C1 segment of cervical spinal cord (tissue), 14 donors: ENCODE measurements at regions not wholly inside any gene's neighbourhood (a gene's known extent, or its start where the extent isn't known, plus 50 kb on each side); places are given as distances from the start of the nearest gene placed in this dataset.
A peak's percentile ranks its signal among the peaks of the same experiment; 100 is the strongest.
"Not testable (repeated sequence)": the region's sequence is repeated elsewhere in the genome, so short reads cannot be mapped to it uniquely, and the experiment has no call there.

ENCODE experiments used
- DNase-seq, 14 donors: peaks; one replicate each; lab custom pipeline; 2025; lab: John Stamatoyannopoulos, UW

- DNase-seq = no peak
Observed at GRCh38 chr12:91690531-91690930, 455.1 kb downstream of the BTG1 start.

DNA sequence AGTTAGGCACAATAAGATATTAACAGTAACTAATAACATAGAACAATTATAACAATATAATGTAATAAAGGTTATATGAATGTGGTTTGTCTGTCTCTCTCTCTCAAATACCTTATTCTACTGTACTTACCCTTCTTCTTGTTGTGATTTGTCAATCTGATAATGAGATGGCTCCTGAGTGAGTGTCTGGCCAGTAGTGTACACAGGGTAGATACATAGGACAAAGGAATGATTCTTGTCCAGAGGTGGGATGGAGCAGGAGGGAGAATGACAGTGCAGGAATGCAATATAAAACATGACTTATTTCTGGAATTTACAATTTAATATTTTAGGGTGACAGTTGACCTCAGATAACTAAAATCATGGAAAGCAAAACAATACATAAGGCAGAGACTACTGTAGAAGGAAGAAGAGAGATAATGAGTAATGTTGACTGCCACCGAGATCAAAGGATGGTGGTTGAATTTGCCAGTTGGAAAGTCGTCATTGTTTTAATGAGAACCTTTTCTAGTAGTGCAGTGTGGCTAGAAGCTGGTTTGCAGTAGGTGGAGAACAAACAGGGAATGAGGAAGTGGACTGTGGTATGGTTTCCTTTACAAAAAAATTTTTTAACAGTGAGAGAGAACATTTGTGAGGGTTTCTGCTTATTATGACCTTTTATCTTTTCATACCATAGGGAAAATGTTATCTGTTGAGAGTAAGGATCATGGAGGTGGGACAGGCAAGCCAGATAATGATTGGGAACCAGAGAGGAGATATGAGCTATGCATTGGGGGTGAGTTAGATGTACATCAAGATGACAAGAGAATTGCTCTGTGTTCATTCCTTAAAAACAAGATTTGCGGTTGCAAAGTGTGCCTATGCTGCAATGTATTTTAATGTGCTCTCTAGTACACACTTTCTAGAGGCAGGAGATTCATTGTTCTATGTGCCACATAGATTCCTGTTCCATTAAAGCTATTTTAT, 458.3 kb downstream of the BTG1 start:
- DNase-seq = no peak

DNA sequence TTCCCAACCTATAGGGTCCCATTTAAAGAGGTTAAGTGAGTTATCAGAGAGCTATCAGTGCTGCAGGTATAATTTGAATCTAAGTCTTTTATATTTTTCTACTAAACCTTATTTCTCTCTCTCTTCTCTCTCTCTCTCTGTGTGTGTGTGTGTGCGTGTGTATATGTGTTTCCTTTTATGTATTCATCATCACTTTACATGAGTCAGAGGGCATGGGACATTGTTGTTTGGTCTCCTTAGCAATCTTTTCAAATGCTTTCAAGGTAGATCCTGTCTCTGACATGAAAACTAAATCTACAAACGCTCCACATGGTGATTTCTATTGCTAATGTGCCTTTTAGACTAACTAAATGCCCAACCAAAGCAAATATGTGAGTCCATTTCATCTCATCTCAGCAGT, 459.7 kb downstream of the BTG1 start:
- DNase-seq = no peak

GRCh38 chr12:91681751-91682150, 463.9 kb downstream of the BTG1 start:
- no peak for DNase-seq

DNA sequence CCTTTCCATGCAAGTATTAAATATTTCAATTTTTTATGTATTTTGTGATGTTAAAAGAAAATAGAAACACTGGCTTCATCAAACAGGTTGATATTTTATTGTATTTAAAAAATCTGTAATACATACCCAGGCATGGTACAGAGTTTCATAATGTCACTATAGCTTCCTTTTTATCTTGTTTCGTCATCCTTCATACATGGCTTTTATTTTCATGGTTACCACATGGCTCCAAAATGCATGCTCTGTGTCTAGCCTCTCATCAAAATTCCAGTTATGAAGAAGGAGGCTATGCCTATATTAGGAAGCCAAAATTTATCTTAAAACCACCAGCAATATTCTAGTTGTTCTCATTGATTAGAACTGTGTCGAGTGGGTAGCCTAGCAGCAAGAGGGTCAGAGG, 464.8 kb downstream of the BTG1 start:
- no peak for DNase-seq

DNA sequence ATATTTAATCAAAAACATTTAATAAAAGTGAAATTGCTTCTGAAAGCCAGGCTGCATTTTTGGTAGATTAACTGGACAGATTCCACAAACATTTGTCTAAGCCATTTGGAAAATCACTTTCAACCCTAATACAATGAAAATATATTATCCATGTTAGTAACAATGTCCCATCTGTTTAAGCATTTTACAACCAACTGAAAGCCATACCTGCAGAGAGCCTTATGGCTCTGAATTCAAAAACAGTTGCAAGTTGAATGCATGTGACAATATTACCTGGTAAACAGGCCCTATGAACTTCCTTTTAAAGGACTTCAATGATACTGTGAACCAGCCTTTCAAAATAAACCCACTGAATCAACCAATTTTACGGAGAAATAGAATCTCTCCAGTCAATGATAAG, 468.1 kb downstream of the BTG1 start:
- peak in 1 of 14 donors; percentile 87 for DNase-seq

- DNase-seq = no peak
Observed at GRCh38 chr12:91675401-91675800, 470.2 kb downstream of the BTG1 start.

- DNase-seq = peak in 1 of 14 donors; percentile 42
Observed at GRCh38 chr12:91672130-91672529, 473.5 kb downstream of the BTG1 start.

DNA sequence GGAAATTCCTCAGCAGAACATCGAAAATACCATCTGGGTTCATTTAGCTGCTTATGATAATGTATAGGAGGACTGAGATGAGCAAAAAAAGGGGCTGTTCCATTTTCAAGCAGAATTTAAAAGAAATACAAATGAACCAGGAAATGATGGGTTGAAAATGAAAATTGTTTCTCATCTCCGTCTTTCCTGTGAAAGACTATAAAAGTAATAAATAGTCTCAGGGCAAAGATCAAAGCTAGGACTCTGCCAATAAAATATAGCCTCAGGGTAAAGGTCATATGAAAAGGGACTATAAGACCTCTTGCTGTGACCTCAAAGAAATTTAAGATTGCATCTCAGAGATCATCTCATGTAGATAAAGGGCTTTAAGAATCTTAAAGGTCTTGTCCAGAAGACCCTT, 478.0 kb downstream of the BTG1 start:
- no peak for DNase-seq

DNA sequence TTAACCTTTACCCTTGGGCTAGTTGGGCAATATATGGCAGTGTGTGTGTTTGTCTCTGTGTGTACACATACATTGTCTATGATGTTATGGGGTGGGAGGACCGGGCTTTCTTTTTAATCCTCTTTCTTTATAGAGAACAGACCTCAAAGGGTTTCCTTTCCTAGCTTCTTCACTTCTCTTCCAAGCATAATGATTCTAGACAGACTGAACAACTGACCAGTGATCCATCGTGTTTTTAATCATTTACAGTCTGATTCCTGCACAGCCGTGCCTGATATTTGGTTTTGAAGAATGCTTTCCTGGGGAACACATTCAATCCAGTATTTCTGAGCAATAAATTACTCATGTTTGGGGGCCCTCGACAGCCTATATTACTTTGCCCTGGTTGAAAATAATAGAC, 481.1 kb upstream of the DCN start:
- DNase-seq = no peak

GRCh38 chr12:91663310-91663709, 480.7 kb upstream of the DCN start:
- no peak for DNase-seq

DNA sequence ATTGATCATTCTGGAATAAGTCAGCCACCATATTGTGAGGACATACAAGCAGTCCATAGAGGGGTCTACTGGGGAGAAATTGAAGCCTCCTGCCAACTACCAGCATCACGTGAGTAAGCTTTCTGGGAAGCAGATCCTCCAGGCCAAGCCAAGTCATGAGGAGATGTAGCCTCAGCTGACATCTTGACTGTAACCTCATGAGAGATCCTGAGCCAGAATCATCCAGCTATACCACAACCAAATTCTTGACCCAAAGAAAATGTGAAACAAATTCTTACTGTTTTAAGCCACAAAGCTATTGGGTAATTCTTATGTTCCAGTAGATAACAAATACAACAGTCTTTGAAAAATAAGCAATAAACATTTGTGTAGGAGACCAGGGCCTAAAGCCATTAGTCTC, 479.4 kb upstream of the DCN start:
- no peak for DNase-seq

DNA sequence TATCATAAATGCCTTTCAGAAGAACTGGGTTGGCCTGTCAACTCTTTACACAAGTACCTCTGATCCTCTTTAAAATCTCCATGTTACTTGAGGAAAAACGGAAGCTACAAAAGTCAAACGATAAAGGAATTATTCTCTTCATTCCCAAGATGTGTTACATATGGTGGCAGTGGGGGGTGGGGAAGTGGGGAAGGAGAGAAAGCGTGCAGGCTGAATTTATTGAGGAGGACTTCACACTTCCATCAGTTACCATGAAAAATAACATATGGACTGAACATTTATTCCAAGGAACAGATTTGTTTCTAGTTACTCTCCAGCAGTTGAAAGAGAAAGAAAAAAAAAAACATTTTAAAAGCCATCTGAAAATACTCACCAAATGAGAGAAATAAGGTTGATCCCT, 474.4 kb upstream of the DCN start:
- no peak for DNase-seq

- no peak for DNase-seq
Observed at GRCh38 chr12:91655966-91656365, 473.3 kb upstream of the DCN start.

DNA sequence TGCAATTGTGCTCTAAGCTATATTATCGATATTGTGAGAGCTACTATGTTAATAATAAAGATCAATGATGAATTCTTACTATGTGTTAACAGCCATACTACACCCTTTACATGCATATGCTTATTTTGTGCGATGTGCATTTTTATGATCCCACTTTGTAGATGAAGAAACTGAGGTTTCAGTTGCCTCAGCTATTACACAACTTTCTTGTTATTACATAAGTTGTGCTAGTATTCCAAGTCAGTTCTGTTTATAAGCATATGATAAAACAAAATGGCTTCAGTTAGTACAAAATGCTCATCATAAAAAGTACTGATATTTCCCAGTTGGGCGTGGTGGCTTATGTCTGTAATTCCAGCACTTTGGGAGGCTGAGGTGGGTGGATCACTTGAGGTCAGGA, 471.5 kb upstream of the DCN start:
- DNase-seq = no peak

DNA sequence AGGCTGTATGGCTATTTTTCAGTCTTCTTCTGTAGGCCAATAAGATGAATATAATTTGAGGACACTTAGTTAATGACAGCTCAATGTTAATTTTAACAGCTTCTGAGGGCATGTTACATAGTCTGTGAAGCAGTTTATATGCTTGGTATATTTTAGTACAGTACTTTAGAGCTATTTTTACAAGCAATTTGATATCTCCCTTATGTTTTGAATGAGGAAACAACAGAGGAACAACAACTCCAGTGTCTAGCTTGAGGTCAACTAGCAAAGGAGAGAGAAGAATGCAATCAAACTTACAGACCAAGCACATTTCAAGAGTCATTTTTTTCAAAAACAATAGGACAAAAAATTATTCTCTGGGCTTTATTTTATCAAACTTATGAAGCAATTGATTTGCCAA, 469.1 kb upstream of the DCN start:
- DNase-seq = no peak

GRCh38 chr12:91643763-91644162, 461.1 kb upstream of the DCN start:
- DNase-seq = no peak

DNA sequence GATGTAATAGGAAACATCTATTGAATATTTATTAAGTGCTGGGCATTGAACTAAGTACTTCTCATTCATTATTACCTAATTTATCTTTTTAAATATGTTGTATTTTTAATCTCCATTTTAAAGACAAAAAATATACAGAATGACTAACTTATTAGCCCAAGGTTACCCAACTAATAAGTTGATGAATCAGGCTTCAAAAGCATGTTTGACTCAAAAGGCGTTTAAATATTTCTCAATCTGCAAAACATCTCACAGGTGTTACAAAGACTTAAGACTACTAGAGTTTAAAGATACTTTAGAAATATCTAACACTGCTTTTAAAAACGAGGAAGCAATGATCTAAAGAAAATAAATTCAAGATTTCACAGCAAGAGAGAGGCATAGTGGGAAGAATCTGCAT, 457.4 kb upstream of the DCN start:
- no peak for DNase-seq

DNA sequence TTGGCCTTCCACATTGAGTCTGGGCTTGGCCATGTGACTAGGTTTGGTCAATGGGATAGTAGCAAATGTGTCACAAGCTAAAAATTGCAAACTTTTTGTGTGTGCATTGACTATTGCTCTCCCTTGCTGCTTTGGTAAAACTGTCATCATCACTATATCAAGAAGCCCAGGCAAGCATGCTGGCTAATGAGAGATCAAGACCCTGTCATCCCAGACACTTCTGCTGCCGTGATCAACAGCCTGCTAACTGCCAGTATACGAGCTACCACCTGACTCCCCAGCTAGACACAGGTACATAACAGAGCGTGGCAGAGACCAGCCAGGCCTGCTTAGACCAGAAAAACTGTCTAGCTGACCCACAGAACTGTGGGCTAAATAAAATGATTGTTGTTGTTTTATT, 456.7 kb upstream of the DCN start:
- DNase-seq = no peak

DNA sequence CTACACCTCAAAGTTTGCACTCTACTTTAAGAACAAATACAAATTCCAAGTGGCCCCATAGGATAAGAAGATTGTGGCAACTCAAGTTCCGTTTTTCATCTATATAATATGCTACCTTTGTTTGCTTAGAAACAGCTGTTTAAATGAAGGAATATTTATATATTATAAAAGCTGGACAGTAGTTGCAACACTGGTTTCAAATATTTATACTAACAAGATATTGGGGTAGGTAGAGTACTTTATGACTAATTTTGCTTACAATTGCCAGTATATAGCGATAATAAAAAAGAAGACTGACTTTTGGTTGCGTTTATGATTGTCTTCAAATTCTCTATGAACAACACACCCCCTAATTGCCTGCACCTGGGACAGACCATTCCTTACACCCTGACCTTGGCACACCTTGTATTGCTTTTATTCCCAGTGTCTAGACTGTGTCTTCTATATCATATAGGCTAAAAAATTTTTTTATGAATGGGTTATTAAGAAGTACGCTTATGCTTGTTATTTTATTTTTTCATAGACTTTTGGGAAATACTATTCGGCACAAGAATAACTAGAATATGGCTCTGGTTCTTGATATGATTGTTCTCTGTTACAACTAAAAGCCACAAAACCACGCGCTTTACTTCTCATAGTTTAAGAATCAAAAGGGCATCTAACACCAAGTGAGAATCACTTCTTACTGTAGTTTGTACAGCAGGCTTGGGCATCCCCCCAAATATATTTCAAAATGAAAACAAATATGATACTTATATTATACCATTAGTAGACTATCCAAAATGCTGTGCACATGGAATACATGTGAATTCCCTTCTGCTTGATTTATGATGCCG, 455.4 kb upstream of the DCN start:
- no peak for DNase-seq

- no peak for DNase-seq
Observed at GRCh38 chr12:91636721-91637120, 454.1 kb upstream of the DCN start.

- DNase-seq = not testable (repeated sequence)
Observed at GRCh38 chr12:91634386-91634713, 451.7 kb upstream of the DCN start.
